NCI-H146 treated with DMSO at 0.1 percent for 48 hours (cell line): ENCODE measurements at regions not wholly inside any gene's neighbourhood (a gene's known extent, or its start where the extent isn't known, plus 50 kb on each side); places are given as distances from the start of the nearest gene placed in this dataset.
"Not testable (repeated sequence)": the region's sequence is repeated elsewhere in the genome, so short reads cannot be mapped to it uniquely, and the experiment has no call there.

Experiments used
- DNase-seq: peaks from one replicate; lab custom pipeline; 2025; ENCODE audit not compliant: unreplicated experiment; lab: John Stamatoyannopoulos, UW

DNA sequence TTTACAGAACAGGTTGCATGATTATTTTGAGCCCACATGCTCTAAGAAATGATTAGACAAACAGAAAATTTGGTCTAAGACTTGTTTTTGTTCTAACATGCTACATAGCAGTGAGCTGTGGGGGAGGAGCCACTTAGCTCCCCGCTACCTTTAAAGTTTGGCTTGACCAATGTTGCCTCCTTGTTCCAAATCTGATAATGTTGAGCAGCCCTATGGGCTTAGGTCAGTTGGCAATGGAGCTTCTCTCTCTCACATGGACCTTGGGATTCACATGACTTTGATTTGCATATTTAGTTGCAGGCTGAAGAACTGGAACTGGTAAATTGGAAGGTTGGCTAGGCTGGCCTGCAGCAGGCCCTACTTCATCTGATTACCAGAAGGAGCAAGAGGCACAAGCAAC lies 116.4 kb downstream of the EBLN2 start:
- no peak for DNase-seq

DNA sequence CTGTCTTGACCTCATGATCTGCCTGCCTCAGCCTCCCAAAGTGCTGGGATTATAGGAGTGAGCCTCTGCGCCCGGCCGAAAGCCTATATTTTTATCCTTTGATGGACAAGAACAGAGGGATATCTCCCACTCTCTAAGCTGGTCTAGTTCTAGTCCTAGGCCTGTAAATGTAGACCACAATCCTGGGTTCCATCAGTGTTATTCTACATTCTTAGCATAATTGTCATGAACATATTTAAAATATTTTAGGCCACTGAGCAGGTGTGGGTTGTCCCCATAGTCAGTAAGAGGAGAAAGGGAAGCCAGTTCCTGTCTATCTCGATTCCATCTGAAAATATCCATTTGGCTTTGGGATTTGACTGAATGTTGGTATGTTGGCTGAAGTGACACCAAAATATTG lies 118.1 kb downstream of the EBLN2 start:
- no peak for DNase-seq

DNA sequence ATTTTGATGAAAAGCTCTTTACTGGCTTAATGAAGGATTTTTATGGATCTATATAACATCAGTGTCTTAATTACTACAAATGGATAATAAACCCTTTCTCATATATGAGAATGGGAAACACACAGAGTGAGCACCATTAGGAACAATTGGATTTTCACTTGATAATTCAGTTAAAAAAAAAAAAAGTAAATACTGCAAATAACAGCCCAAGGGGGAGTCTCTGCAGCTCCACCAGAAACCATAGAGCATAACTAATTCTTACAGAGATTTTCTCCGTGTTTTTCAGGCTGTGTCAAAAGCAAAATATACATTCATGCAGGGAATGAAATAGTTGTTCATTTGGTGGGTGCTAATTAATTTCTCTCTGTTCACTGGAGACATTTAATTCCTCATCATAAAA lies 125.3 kb downstream of the EBLN2 start:
- no peak for DNase-seq

DNA sequence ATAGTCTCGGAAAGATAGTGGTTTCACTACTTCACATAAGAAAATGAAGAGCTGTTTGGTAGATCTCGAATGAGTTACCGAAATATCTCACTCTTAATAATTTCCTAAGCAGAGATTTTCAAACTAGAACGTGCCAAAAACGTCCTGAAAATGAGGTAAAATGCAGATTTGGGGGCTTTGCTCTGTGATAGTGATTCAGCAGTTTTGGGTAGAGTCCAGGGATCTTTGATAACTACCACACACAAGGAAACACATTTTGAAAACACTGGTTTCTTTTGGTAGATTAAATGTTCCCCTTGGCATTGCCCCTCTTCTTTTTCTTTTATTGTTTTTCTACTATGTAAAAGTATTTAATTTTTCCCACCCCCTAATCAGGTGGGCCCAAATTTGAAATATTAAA lies 125.9 kb downstream of the EBLN2 start:
- no peak for DNase-seq

DNA sequence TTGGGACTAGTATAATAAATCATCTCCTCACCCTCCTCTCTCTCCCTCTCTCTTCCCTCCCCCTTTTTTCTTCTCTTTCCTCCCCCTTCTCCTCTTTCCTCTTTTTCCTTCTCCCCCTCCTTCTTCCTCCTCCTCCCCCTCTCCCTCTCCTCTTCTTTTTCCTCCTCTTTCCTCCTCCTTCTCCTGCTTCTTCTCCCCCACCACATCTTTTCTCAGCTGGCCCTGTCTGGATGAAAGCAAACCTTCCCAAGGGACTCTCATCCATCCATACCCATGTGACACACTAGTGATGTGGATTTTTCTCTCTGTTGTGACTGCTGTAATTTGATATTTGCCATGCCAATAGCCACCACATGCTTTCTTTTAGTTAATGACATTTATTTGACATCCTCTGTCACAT lies 127.2 kb downstream of the EBLN2 start:
- DNase-seq: no peak

DNA sequence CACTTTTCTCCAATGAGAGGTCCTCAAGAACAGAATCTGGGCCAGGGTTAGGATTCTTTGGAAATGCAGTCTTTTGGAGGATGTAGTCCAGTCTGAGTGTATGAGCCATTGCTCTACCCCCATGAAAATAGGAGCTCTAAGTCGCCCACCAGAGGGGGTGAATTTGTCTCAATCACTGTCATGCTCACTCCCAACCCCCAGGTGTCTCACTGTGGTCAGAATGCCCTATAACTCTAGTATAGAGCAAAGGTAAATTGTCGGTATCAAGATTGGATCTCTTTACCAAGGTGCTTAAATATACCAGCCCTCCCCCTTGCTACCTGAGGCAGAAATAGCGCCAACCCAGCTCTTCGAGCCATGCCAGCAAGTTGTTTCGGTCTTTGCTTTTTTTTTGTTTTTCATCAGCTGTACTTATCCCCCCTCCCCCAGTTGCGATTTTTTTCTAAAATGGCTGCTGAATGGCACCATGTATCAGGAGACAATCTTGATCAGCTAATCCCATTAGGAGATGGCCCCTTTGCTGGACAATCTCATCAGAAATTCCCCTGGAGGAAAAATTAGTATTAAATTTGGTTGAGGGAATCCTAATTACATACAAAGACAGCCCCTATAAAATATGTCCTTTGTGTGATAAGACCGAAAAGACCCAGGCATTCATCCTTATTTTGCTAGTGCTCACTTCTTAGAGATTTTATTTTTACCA lies 130.7 kb downstream of the EBLN2 start:
- DNase-seq: no peak

DNA sequence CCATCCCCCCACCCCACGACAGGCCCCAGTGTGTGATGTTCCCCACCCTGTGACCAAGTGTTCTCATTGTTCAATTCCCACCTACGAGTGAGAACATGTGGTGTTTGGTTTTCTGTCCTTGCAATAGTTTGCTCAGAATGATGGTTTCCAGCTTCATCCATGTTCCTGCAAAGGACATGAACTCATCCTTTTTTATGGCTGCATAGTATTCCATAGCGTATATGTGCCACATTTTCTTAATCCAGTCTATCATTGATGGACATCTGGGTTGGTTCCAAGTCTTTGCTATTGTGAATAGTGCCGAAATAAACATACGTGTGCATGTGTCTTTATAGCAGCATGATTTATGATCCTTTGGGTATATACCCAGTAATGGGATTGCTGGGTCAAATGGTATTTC lies 132.5 kb downstream of the EBLN2 start:
- DNase-seq: not testable (repeated sequence)

DNA sequence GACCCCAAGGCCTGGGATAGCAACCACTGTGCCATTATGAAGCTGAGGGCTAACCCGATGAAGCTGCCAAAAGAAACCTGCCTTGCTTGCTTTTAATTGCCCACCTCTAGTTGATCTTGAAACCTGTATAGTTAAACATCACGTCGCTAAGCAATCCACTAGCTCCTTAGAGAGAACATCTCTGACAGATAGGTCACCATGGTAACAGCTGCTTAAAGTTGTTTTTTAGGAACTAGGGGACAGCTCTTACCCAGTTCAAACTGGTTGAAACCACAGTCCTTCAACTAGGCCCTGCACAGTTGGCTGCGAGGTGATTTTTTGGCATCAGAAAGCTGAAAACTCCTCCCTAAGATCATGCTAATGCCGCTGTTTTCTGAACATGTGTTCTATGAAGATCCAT lies 135.7 kb downstream of the EBLN2 start:
- DNase-seq: no peak

DNA sequence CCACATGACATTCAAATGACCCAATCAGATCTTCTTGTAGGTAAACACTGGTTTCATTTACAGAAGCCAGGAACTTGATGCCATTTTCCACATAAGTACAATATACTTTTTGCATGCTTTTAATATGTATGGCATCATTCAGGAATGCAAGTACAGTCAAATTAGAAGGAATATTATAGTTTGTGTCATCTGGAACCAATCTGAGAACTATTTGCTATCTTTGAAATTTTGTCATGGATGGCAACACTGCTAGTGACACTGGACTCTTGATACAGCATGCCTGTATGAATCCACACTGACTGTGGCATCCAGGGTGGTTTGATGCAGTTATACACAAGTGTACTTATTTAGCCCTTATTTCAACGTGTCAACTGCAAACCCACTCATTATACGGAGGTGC lies 141.6 kb downstream of the EBLN2 start:
- DNase-seq: no peak

DNA sequence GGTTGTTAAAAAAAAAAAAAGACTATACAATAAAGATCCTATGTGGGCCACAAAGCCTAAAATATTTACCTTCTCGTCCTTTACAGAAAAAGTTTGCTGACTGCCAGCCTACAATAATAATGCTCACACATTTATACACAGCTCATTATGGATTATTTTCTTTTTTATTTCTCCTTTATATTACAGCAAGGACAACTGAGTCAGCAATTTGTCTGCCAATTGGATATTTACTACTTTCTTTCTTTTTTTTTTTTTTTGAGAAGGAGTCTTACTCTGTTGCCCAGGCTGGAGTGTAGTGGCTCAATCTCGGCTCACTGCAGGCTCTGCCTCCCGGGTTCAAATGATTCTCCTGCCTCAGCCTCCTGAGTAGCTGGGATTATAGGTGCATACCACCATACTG lies 142.2 kb downstream of the EBLN2 start:
- no peak for DNase-seq

DNA sequence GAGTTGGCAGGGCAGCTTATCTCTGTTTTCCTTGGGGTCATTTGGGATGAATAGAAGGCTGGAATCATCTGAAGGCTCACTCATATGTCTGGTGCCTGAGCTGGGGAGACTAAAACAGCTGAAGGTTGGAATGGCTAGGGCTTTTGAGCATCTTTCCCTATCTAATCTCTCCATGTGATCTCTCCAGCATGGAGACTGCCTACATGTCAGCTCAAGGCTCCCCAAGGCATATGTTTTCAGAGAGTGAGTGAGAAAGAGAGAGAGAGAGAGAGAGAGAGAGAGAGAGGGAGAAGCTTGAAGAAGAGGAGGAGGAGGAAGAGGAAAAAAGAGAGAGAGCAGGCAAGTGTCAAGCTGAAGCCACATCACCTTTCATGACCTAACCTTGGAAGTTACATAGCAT lies 143.4 kb downstream of the EBLN2 start:
- no peak for DNase-seq

DNA sequence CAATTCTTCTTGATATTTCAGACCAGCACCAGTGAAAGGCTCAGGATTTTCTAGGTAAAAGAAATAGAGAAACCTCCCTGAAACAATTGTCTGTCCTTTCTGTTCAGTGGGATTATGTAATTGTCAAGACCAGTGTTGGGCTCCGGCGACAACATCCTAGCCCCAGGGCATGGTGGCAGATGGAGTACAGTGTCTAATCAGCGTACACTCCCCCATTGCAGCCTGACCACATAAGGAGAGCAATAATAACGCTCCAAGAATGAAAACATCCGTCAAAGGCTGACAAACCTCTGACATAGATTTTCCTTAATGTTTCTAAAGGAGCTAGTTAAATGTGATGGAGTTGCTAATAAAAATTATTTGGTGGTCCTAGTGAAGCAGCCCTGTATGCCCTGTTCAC lies 144.6 kb downstream of the EBLN2 start:
- peak; percentile 1 for DNase-seq

DNA sequence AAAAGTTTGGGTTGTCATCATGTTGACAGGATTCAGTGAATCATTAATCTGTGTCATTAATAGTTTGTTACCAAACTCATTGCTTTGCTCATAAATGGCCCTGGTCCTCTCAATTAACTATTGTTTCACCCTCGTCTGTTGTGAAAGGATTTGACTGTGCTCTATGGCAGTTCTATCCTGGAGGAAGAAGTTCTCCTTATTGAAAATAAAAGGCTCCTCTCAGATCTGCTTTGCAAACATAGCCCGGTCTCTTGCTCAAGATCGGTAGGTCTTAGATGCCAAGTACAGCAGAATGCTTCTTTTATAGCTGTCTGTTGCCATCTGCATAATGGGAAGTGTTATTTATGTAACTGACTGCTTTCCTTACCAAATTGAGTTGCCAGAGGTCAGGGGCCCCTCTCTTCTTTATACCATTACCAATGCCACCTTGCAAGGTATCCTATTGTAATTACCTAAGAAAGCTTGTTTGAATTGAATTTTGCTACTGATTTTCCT lies 146.5 kb downstream of the EBLN2 start:
- no peak for DNase-seq

DNA sequence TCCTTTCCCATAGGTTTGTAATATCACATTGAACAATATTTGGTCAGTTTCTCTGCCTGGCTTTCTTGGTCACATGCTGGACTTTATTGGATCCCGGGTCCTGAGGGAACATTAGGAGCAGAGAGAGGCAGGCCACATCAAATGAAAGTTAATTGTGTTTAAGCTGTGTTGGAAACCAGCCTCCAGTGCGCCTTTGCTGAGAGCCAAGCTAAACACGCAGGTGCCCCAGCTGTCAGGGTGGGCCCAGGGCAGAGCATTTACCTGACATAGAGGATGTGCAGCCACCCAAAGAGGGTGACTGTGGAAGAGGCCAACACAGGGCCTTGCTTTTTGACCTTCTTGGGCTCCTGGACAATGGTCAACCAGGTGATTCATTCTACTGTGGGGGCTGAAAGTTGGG lies 149.3 kb downstream of the EBLN2 start:
- DNase-seq: no peak

DNA sequence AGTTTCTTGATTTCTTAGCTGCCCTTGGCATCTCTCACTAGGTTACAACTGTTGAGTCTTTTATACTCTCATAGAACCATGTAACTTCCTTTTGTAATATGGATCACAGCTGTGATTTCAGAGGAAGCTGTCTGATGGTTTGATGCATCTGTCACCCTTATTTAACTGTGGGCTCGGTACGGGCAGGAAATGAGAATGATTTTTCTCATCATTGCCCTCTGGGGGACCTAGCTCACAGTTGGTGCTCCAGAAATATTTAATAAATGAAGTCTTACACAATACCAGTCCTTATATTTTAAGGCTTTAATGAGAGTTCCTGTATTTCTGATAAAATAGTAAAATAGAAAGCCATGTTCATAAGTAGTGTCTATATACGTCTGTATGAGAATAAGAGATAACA lies 151.2 kb downstream of the EBLN2 start:
- DNase-seq: no peak

DNA sequence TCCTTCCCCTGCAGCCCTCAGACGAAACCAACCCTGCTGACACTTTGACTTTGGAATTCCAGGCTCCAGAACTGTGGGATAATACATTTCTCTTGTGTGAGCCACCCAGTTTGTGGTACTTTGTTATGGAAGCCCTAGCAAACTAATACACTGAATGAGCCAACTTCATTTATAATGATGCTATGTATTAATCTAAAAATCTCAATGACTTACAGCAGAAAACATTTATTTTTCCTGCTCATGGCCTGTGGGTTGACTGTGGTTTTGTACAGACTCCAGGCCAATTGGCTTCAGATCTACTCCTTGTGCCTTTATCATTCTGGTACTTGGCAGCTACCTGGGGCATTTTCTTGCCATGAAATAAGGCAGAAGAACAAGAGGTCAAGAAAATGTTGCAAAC lies 152.4 kb downstream of the EBLN2 start:
- no peak for DNase-seq

DNA sequence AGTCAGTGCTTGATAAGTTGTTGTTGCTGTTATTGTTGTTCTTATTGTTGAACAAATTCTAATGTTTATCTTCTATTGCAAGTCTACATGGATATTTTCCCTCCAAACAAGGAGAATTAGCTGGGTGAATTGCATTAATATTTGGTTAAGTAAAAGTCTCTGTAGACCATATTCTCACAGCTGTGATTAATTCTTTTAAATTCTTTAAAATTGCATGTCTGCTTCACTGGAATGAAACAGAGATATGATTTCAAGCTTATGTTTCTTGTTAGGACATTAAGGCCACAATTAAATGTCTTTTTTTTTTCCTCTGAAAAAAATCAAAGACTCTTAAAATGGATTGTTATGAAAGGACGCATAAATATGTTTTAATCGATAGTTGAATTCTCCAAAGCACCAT lies 153.4 kb downstream of the EBLN2 start:
- no peak for DNase-seq

DNA sequence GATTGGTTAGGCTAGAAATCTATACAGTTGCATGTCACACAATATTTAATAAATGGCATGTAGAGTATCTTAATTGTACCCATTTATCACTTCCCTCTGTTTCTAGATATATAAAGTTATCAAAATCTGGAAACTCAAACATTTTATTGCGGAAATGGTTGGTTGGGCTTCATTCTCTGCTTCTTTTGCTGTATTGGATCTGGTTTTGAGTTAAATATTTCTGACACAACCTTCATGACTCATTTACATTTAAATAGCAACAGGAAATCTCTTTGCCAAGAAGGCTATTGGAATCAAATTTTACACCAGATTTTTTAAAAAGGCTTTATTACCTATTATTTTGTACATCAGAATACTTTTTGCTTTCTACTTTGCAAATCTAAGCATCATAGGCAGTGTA lies 153.8 kb downstream of the EBLN2 start:
- DNase-seq: no peak

DNA sequence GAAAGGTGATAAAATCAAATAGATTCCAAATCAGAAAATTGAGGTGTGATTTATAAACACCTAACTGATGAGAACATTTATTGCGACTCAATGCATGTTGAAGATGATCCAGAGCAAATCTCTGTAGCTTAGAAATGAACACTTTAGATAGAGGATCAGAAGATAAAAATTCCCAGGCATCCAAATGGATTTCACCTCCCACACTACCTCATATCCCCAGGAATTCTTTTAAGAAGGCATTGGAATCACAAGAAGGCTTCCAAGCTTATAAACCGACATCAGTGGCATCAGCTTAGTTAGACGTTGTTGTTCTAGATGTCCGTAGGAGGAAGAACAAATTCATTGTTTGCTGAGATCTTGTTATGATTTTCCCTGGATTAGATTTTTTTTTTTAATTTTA lies 154.4 kb downstream of the EBLN2 start:
- DNase-seq: no peak

DNA sequence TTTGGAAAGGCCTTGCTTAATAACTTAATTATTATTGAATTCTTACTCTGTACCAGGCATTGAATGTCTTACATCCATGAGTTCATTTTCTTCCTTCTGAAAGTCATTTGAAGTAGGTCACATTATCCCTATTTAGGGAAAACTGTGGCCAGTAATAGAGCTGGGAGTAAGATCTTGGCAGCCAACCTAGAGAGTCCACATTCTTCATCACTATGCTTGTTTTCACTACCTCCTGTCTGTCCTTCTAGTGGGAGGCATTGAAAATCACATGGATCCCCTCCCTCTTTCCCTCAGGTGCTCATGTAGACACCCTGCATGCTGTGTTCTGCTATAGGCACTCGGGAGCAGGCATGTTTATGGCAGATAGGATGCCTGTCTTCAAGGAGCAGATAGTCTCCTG lies 154.9 kb downstream of the EBLN2 start:
- no peak for DNase-seq

DNA sequence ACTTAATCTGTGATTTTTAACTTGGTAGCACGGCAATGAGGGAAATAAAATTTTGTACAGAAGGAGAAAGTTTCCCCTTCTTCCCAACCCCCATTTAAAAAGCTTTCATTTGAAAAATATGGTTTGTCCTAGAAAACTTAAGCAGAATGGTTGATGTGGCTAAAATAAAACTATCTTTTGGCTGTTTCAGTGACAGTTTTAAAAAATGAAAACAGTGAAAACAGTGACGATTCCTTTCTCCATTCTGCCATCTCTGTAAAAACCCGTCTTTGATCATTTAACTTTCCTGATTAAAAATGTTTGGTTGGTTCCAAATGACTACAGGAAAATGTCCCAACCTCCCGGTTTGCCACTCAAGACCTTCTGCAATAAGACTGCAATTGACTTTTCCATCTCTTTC lies 160.7 kb downstream of the EBLN2 start:
- DNase-seq: no peak

DNA sequence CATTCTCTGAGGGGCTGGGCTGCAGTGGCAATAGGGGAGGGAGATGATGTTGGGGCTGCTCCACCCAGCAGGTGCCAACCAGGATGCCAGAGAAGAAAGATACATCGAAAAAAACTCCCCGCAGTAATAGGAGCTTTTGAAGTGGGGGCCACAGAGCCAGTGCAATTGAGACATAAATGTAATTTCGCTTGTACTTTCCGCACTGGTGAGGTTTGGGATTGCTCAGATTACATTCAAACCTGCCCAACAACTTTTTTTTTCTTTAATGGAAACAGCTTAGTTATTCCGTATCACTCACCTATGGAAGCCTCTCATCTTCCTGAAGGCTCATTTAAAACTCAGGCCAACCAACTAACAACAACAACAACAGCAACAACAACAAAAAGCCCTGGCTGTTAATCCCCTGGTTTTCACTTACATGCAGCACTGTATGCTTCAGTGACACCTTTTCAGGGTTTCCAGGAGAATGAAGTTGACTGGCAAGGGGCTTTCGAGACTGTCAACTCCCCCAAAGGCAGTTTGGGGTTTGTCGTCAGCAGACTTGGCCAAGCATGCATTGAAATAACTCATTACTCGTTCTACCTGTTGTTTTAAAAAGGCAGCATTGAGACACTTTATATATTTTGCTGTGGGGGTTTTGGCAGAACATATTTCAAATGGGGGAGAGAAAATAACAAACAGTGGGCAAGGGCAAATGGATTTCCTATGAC lies 163.8 kb downstream of the EBLN2 start:
- DNase-seq: no peak

DNA sequence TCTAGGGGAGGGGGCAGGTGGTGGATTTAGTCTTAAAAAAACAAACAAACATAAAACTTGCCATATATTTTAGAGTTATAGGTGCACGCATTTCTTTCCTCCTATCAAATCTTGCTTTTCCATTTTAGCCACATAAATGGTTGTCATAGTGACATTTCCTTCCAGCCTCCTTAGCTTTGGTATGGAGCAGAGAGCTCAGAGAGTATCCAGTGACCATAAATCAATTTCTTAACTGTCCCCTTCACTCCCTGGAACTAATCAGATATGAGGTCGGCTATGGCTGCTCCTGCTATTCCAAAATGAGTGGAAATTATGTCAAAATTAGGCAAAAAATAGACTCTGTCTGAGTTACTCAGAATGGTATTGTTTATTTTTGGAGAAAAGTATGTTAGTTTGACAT lies 164.5 kb downstream of the EBLN2 start:
- DNase-seq: no peak
